Activated T-cell treated with anti-CD3 and anti-CD28 coated beads, Interleukin-2, amount 50 U/mL, for 24 hours (primary cell): ENCODE measurements at regions not wholly inside any gene's neighbourhood (a gene's known extent, or its start where the extent isn't known, plus 50 kb on each side); places are given as distances from the start of the nearest gene placed in this dataset.

ENCODE experiments used
- DNase-seq: peaks from one replicate; pipeline ENCODE4 v3.0.0-alpha.2; 2020
- H3K27ac Mint-ChIP-seq: 2 replicates; pipeline ENCODE4 v1.8.0; 2020; ENCODE audit warnings: mild to moderate bottlenecking, mixed read lengths
- H3K27me3 Mint-ChIP-seq: 2 replicates; pipeline ENCODE4 v1.8.0; 2020; ENCODE audit warnings: mixed read lengths
- H3K36me3 Mint-ChIP-seq: 2 replicates; pipeline ENCODE4 v1.8.0; 2020; ENCODE audit warnings: low read depth, mixed read lengths
- H3K4me1 Mint-ChIP-seq: 2 replicates; pipeline ENCODE4 v1.8.0; 2020; ENCODE audit warnings: low read depth, mixed read lengths
- H3K4me3 Mint-ChIP-seq: 2 replicates; pipeline ENCODE4 v1.8.0; 2020; ENCODE audit warnings: mild to moderate bottlenecking, moderate library complexity, mixed read lengths
- H3K9me3 Mint-ChIP-seq: 2 replicates; pipeline ENCODE4 v1.8.0; 2020; ENCODE audit warnings: mixed read lengths

GRCh38 chr21:18608226-18608625 is 204.6 kb upstream of the TMPRSS15 start:
- Mint-ChIP-seq H3K36me3 (no peaks in the 10 kb centered on the region), H3K4me3 (no peak overlapping the region), H3K27ac (no peak overlapping the region), H3K9me3 (peaks cover 2% of the 10 kb centered on the region), H3K27me3 (no peaks in the 10 kb centered on the region), H3K4me1 (no peaks in the 10 kb centered on the region)
- DNase-seq, result no peak

GRCh38 chr21:18614303-18614702 is 210.7 kb upstream of the TMPRSS15 start:
- DNase-seq, result no peak
- peaks cover 2% of the 10 kb centered on the region for H3K9me3 Mint-ChIP-seq
- H3K36me3 Mint-ChIP-seq, result no peaks in the 10 kb centered on the region
- H3K4me3 Mint-ChIP-seq, result no peak overlapping the region
- H3K27me3 Mint-ChIP-seq, result no peaks in the 10 kb centered on the region
- H3K4me1 Mint-ChIP-seq, result no peaks in the 10 kb centered on the region
- no peak overlapping the region for H3K27ac Mint-ChIP-seq

- Mint-ChIP-seq H3K4me1 (no peaks in the 10 kb centered on the region), H3K4me3 (no peak overlapping the region), H3K27me3 (no peaks in the 10 kb centered on the region), H3K9me3 (no peaks in the 10 kb centered on the region), H3K36me3 (no peaks in the 10 kb centered on the region), H3K27ac (no peak overlapping the region)
- no peak for DNase-seq
Observed at GRCh38 chr21:18617291-18617690, 213.7 kb upstream of the TMPRSS15 start.

- Mint-ChIP-seq H3K4me1 (no peaks in the 10 kb centered on the region), H3K27me3 (no peaks in the 10 kb centered on the region), H3K36me3 (no peaks in the 10 kb centered on the region), H3K4me3 (no peak overlapping the region), H3K9me3 (peaks cover 2% of the 10 kb centered on the region), H3K27ac (no peak overlapping the region)
- no peak for DNase-seq
Observed at GRCh38 chr21:18620436-18620835, 216.9 kb upstream of the TMPRSS15 start.

GRCh38 chr21:18622383-18622782 is 218.8 kb upstream of the TMPRSS15 start:
- Mint-ChIP-seq H3K4me3 (no peak overlapping the region), H3K4me1 (no peaks in the 10 kb centered on the region), H3K36me3 (no peaks in the 10 kb centered on the region), H3K9me3 (peaks cover 2% of the 10 kb centered on the region), H3K27ac (no peak overlapping the region), H3K27me3 (no peaks in the 10 kb centered on the region)
- no peak for DNase-seq

GRCh38 chr21:18630446-18630845 is 226.9 kb upstream of the TMPRSS15 start:
- Mint-ChIP-seq H3K27ac (no peak overlapping the region), H3K9me3 (peaks cover 8% of the 10 kb centered on the region), H3K27me3 (no peaks in the 10 kb centered on the region), H3K36me3 (no peaks in the 10 kb centered on the region), H3K4me3 (no peak overlapping the region), H3K4me1 (no peaks in the 10 kb centered on the region)
- no peak for DNase-seq

- no peak overlapping the region for H3K27ac Mint-ChIP-seq
- no peaks in the 10 kb centered on the region for H3K27me3 Mint-ChIP-seq
- peaks cover 18% of the 10 kb centered on the region for H3K9me3 Mint-ChIP-seq
- no peak overlapping the region for H3K4me3 Mint-ChIP-seq
- H3K36me3 Mint-ChIP-seq, result no peaks in the 10 kb centered on the region
- no peaks in the 10 kb centered on the region for H3K4me1 Mint-ChIP-seq
- no peak for DNase-seq
Observed at GRCh38 chr21:18636897-18637296, 233.3 kb upstream of the TMPRSS15 start.

- H3K4me1 Mint-ChIP-seq, result no peaks in the 10 kb centered on the region
- no peaks in the 10 kb centered on the region for H3K27me3 Mint-ChIP-seq
- H3K27ac Mint-ChIP-seq, result no peak overlapping the region
- no peak overlapping the region for H3K4me3 Mint-ChIP-seq
- DNase-seq, result no peak
- H3K9me3 Mint-ChIP-seq, result peaks cover 11% of the 10 kb centered on the region
- H3K36me3 Mint-ChIP-seq, result no peaks in the 10 kb centered on the region
Observed at GRCh38 chr21:18646116-18646515, 242.5 kb upstream of the TMPRSS15 start.

GRCh38 chr21:18655931-18656330 is 252.3 kb upstream of the TMPRSS15 start:
- Mint-ChIP-seq H3K36me3 (no peaks in the 10 kb centered on the region), H3K9me3 (peaks cover 11% of the 10 kb centered on the region), H3K4me1 (no peaks in the 10 kb centered on the region), H3K27me3 (no peaks in the 10 kb centered on the region), H3K4me3 (no peak overlapping the region), H3K27ac (no peak overlapping the region)
- no peak for DNase-seq

- no peaks in the 10 kb centered on the region for H3K36me3 Mint-ChIP-seq
- no peak overlapping the region for H3K4me3 Mint-ChIP-seq
- H3K4me1 Mint-ChIP-seq, result no peaks in the 10 kb centered on the region
- DNase-seq, result no peak
- H3K27me3 Mint-ChIP-seq, result no peaks in the 10 kb centered on the region
- peaks cover 14% of the 10 kb centered on the region for H3K9me3 Mint-ChIP-seq
- no peak overlapping the region for H3K27ac Mint-ChIP-seq
Observed at GRCh38 chr21:18661842-18662241, 258.3 kb upstream of the TMPRSS15 start.

- no peaks in the 10 kb centered on the region for H3K4me1 Mint-ChIP-seq
- H3K4me3 Mint-ChIP-seq, result no peak overlapping the region
- no peaks in the 10 kb centered on the region for H3K27me3 Mint-ChIP-seq
- peaks cover 19% of the 10 kb centered on the region for H3K9me3 Mint-ChIP-seq
- no peak for DNase-seq
- H3K36me3 Mint-ChIP-seq, result no peaks in the 10 kb centered on the region
- H3K27ac Mint-ChIP-seq, result no peak overlapping the region
Observed at GRCh38 chr21:18663663-18664062, 260.1 kb upstream of the TMPRSS15 start.

- H3K36me3 Mint-ChIP-seq, result no peaks in the 10 kb centered on the region
- no peak overlapping the region for H3K4me3 Mint-ChIP-seq
- H3K27me3 Mint-ChIP-seq, result no peaks in the 10 kb centered on the region
- H3K27ac Mint-ChIP-seq, result no peak overlapping the region
- H3K4me1 Mint-ChIP-seq, result no peaks in the 10 kb centered on the region
- H3K9me3 Mint-ChIP-seq, result peaks cover 31% of the 10 kb centered on the region
- DNase-seq, result no peak
Observed at GRCh38 chr21:18666725-18667124, 263.1 kb upstream of the TMPRSS15 start.

GRCh38 chr21:18673789-18674188 is 270.2 kb upstream of the TMPRSS15 start:
- Mint-ChIP-seq H3K9me3 (peaks cover 21% of the 10 kb centered on the region), H3K4me1 (no peaks in the 10 kb centered on the region), H3K36me3 (no peaks in the 10 kb centered on the region), H3K4me3 (no peak overlapping the region), H3K27me3 (no peaks in the 10 kb centered on the region), H3K27ac (no peak overlapping the region)
- DNase-seq, result no peak

- H3K9me3 Mint-ChIP-seq, result peaks cover 16% of the 10 kb centered on the region
- H3K4me3 Mint-ChIP-seq, result no peak overlapping the region
- no peaks in the 10 kb centered on the region for H3K27me3 Mint-ChIP-seq
- H3K27ac Mint-ChIP-seq, result no peak overlapping the region
- H3K4me1 Mint-ChIP-seq, result no peaks in the 10 kb centered on the region
- DNase-seq, result no peak
- no peaks in the 10 kb centered on the region for H3K36me3 Mint-ChIP-seq
Observed at GRCh38 chr21:18677632-18678031, 274.0 kb upstream of the TMPRSS15 start.

- Mint-ChIP-seq H3K4me3 (no peak overlapping the region), H3K27me3 (no peaks in the 10 kb centered on the region), H3K9me3 (peaks cover 9% of the 10 kb centered on the region), H3K36me3 (no peaks in the 10 kb centered on the region), H3K4me1 (no peaks in the 10 kb centered on the region), H3K27ac (no peak overlapping the region)
- no peak for DNase-seq
Observed at GRCh38 chr21:18705971-18706370, 302.4 kb upstream of the TMPRSS15 start.

GRCh38 chr21:18711662-18712061 is 308.1 kb upstream of the TMPRSS15 start:
- Mint-ChIP-seq H3K9me3 (peaks cover 3% of the 10 kb centered on the region), H3K27ac (no peak overlapping the region), H3K27me3 (no peaks in the 10 kb centered on the region), H3K4me1 (no peaks in the 10 kb centered on the region), H3K36me3 (no peaks in the 10 kb centered on the region), H3K4me3 (no peak overlapping the region)
- no peak for DNase-seq
